B cell (primary cell): ENCODE measurements at regions not wholly inside any gene's neighbourhood (a gene's known extent, or its start where the extent isn't known, plus 50 kb on each side); places are given as distances from the start of the nearest gene placed in this dataset.

Source experiments
- ATAC-seq: fragments of 200-7000 bp; cut with Tn5 transposase; one replicate; pipeline ENCODE4 v1.10.0; 2021; ENCODE audit warnings: low read depth, mild to moderate bottlenecking, moderate number of reproducible peaks, moderate library complexity
- CTCF ChIA-PET: fragments of 350-600 bp; sonication (Branson Sonifier 250); formaldehyde crosslinking; loops from one replicate; lab custom pipeline; 2021; ENCODE audit warnings: antibody characterized with exemption, inconsistent platforms; lab: Charles Lee
- POLR2A ChIA-PET: fragments of 350-600 bp; sonication (Branson Sonifier 250); formaldehyde crosslinking; loops from one replicate; lab custom pipeline; 2021; ENCODE audit warnings: antibody characterized with exemption; lab: Charles Lee
- DNase-seq: peaks from one replicate; pipeline ENCODE4 v3.0.0; 2013
- H2AFZ ChIP-seq: 2 replicates; pipeline ENCODE4 v1.6.1; 2012; ENCODE audit warnings: mild to moderate bottlenecking, low read depth, low read length; ENCODE audit not compliant: insufficient read depth, poor library complexity, severe bottlenecking
- H3K27ac ChIP-seq, 2 donors: 1 replicate in 1 of 2; 2 replicates in 1 of 2; pipeline ENCODE4 v1.5.1; 2012 to 2013; ENCODE audit warnings: low read length in 2 of 2, mild to moderate bottlenecking in 2 of 2, moderate library complexity in 1 of 2
- H3K27me3 ChIP-seq, 4 experiments: fragments of 200-600 bp in 1 of 4; sonication (generic) in 1 of 4; replicated peaks in 1 of 4; 1 replicate in 2 of 4; 2 replicates in 2 of 4; pipeline versions ENCODE4 v1.6.1 to v1.7.0; 2013 to 2016; ENCODE audit warnings: low read length in 3 of 4, mild to moderate bottlenecking in 2 of 4, mixed read lengths in 1 of 4, moderate library complexity in 1 of 4; ENCODE audit not compliant: insufficient read depth in 4 of 4, control insufficient read depth in 3 of 4; ENCODE audit errors: control extremely low read depth in 1 of 4
- H3K36me3 ChIP-seq, 2 experiments: replicated peaks in 1 of 2; 1 replicate in 1 of 2; 2 replicates in 1 of 2; pipeline versions ENCODE4 v1.6.1 to v1.7.1; 2013; ENCODE audit warnings: low read length in 1 of 2; ENCODE audit not compliant: insufficient read depth in 2 of 2, control insufficient read depth in 1 of 2; ENCODE audit errors: control extremely low read depth in 1 of 2, extremely low read depth in 1 of 2
- H3K4me1 ChIP-seq, 2 donors: fragments of 200-600 bp in 1 of 2; sonication (generic) in 1 of 2; 1 replicate in 1 of 2; 2 replicates in 1 of 2; pipeline versions ENCODE4 v1.5.1 to v1.6.1; 2013 to 2017; ENCODE audit warnings: low read length in 2 of 2; ENCODE audit not compliant: control insufficient read depth in 2 of 2, insufficient read depth in 2 of 2
- H3K4me2 ChIP-seq: replicated peaks from 2 replicates; pipeline ENCODE3; 2012; ENCODE audit warnings: mild to moderate bottlenecking, low read depth, low read length; ENCODE audit not compliant: poor library complexity, severe bottlenecking
- H3K4me3 ChIP-seq, 5 experiments: fragments of 200-600 bp in 1 of 5; sonication (generic) in 1 of 5; 1 replicate in 3 of 5; 2 replicates in 2 of 5; pipeline versions ENCODE4 v1.5.1 to v1.7.0; 2011 to 2016; ENCODE audit warnings: low read length in 4 of 5, mild to moderate bottlenecking in 4 of 5, low read depth in 2 of 5, control low read depth in 1 of 5, moderate library complexity in 1 of 5; ENCODE audit not compliant: insufficient read depth in 1 of 5; ENCODE audit errors: control extremely low read depth in 1 of 5, extremely low read depth in 1 of 5
- H3K79me2 ChIP-seq: fragments of 200-600 bp; sonication (generic); one replicate; pipeline ENCODE4 v1.6.0; 2016; ENCODE audit warnings: low read length; ENCODE audit not compliant: control insufficient read depth, insufficient read depth
- H3K9ac ChIP-seq: fragments of 200-600 bp; sonication (generic); 2 replicates; pipeline ENCODE4 v1.6.1; 2017; ENCODE audit warnings: mild to moderate bottlenecking, low read length, moderate library complexity
- H3K9me3 ChIP-seq, 3 donors: one replicate each; pipeline versions ENCODE4 v1.6.1 to v1.7.1; 2013; ENCODE audit warnings: low read length in 2 of 3; ENCODE audit not compliant: control insufficient read depth in 2 of 3, insufficient read depth in 1 of 3; ENCODE audit errors: control extremely low read depth in 1 of 3
- H4K20me1 ChIP-seq: 2 replicates; pipeline ENCODE4 v1.6.0; 2012; ENCODE audit warnings: mild to moderate bottlenecking, low read length; ENCODE audit not compliant: insufficient read depth, control insufficient read depth, poor library complexity, severe bottlenecking
- H3K27ac Mint-ChIP-seq: one replicate; pipeline ENCODE4 v1.8.0; 2021; ENCODE audit warnings: mixed read lengths
- H3K27me3 Mint-ChIP-seq: one replicate; pipeline ENCODE4 v1.8.0; 2021; ENCODE audit warnings: mixed read lengths
- H3K4me1 Mint-ChIP-seq: one replicate; pipeline ENCODE4 v1.8.0; 2021; ENCODE audit warnings: mixed read lengths
- H3K4me3 Mint-ChIP-seq: one replicate; pipeline ENCODE4 v1.8.0; 2021; ENCODE audit warnings: mixed read lengths
- H3K9me3 Mint-ChIP-seq: one replicate; pipeline ENCODE4 v1.8.0; 2022; ENCODE audit warnings: mixed read lengths; ENCODE audit not compliant: insufficient read depth
- CTCF ChIP-seq: fragments of 200-600 bp; IDR thresholded peaks from one replicate; pipeline ENCODE4 v1.8.0; 2022; ENCODE audit warnings: antibody characterized with exemption, mild to moderate bottlenecking
- EZH2 ChIP-seq: IDR thresholded peaks from 2 replicates; pipeline ENCODE4 v1.6.1; 2012; ENCODE audit warnings: borderline replicate concordance, low read depth, mild to moderate bottlenecking, moderate library complexity, low read length; ENCODE audit not compliant: insufficient read depth, poor library complexity, severe bottlenecking
- WGBS: methylation state at CpG from one replicate; pipeline ENCODE4 v1.1.5; 2013; ENCODE audit warnings: missing lambda C conversion rate; ENCODE audit not compliant: insufficient coverage; 5-methylcytosine and 5-hydroxymethylcytosine counted together
- intact Hi-C: fragments of 100-400 bp; cut with micrococcal nuclease; formaldehyde crosslinking; loops from one replicate; pipeline ENCODE4 v1.10.0; 2022

GRCh38 chr16:85370881-85371651, 242.1 kb upstream of the GSE1 start:
- Histone ChIP-seq H3K27me3 (peaks cover 0 to 10% (median 0%) of the 10 kb centered on the region in 4 experiments), H2AFZ (no peak overlapping the region), H3K9ac (no peak overlapping the region), H3K4me1 (no peaks in the 10 kb centered on the region), H3K36me3 (no peaks in the 10 kb centered on the region), H3K4me2 (no peak overlapping the region), H3K27ac (no peak overlapping the region), H4K20me1 (no peaks in the 10 kb centered on the region), H3K4me3 (no peak overlapping the region), H3K9me3 (no peaks in the 10 kb centered on the region), H3K79me2 (no peaks in the 10 kb centered on the region)
- H3K27ac Mint-ChIP-seq, result no peak overlapping the region
- intact Hi-C loops, result no loop called here
- ChIA-PET CTCF (interaction anchor here (0.7 to 1.6 kb wide), 2 partner anchors 236 to 238 kb away, joined by 3 to 7 read pairs; no protein-coding TSS in a partner anchor), POLR2A (no interaction called here)
- peaks cover 12% of the 10 kb centered on the region for H3K27me3 Mint-ChIP-seq
- DNase-seq (no peak), ATAC-seq (no peak)
- WGBS, result 78% methylated on average over 27 of the region's 28 CpGs
- H3K4me3 Mint-ChIP-seq, result no peak overlapping the region
- H3K9me3 Mint-ChIP-seq, result no peaks in the 10 kb centered on the region
- no peaks in the 10 kb centered on the region for H3K4me1 Mint-ChIP-seq
- TF ChIP-seq CTCF (no peak), EZH2 (no peak)

- Histone ChIP-seq H3K36me3 (no peaks in the 10 kb centered on the region), H3K27me3 (peaks cover 0 to 12% (median 0%) of the 10 kb centered on the region in 4 experiments), H3K4me1 (no peaks in the 10 kb centered on the region), H3K4me2 (no peak overlapping the region), H3K27ac (no peak overlapping the region), H3K9ac (no peak overlapping the region), H3K79me2 (no peaks in the 10 kb centered on the region), H3K9me3 (no peaks in the 10 kb centered on the region), H2AFZ (no peak overlapping the region), H3K4me3 (no peak overlapping the region), H4K20me1 (no peaks in the 10 kb centered on the region)
- intact Hi-C loops, result no loop called here
- CTCF ChIA-PET, result interaction anchor here (0.7 to 1.0 kb wide), 3 partner anchors 229 to 852 kb away, joined by 3 to 4 read pairs (median 3); no protein-coding TSS in a partner anchor
- ATAC-seq (no peak), DNase-seq (no peak)
- TF ChIP-seq EZH2, result no peak
- no peak for TF ChIP-seq CTCF
- Mint-ChIP-seq H3K4me1 (no peaks in the 10 kb centered on the region), H3K4me3 (no peak overlapping the region), H3K27ac (no peak overlapping the region), H3K9me3 (no peaks in the 10 kb centered on the region), H3K27me3 (peaks cover 6% of the 10 kb centered on the region)
- POLR2A ChIA-PET, result no interaction called here
- 100% methylated on average over 3 of the region's 10 CpGs for WGBS
Measured at GRCh38 chr16:85371948-85372347, 241.2 kb upstream of the GSE1 start.
